Mesendoderm (in vitro differentiated cells): ENCODE measurements at regions not wholly inside any gene's neighbourhood (a gene's known extent, or its start where the extent isn't known, plus 50 kb on each side); places are given as distances from the start of the nearest gene placed in this dataset.

Source experiments
- DNase-seq: peaks from one replicate; pipeline ENCODE4 v3.0.0; 2013
- H2AK5ac ChIP-seq: 2 replicates; pipeline ENCODE4 v1.6.1; 2013; ENCODE audit warnings: low read length, inconsistent platforms
- H2BK120ac ChIP-seq: 2 replicates; pipeline ENCODE4 v1.6.1; 2013; ENCODE audit warnings: low read depth, mild to moderate bottlenecking, low read length, moderate library complexity, mixed read lengths
- H2BK15ac ChIP-seq: replicated peaks from 2 replicates; pipeline ENCODE4 v1.6.1; 2013; ENCODE audit warnings: low read depth, mild to moderate bottlenecking, moderate library complexity
- H2BK5ac ChIP-seq: 2 replicates; pipeline ENCODE4 v1.6.1; 2013; ENCODE audit warnings: low read length, inconsistent platforms
- H3K18ac ChIP-seq: 2 replicates; pipeline ENCODE4 v1.6.1; 2013; ENCODE audit warnings: mild to moderate bottlenecking, low read length, mixed read lengths
- H3K23ac ChIP-seq: one replicate; pipeline ENCODE4 v1.6.1; 2013; ENCODE audit warnings: low read length
- H3K27ac ChIP-seq: 2 replicates; pipeline ENCODE4 v1.5.1; 2013; ENCODE audit warnings: low read depth, mild to moderate bottlenecking, inconsistent platforms, low read length, moderate library complexity
- H3K27me3 ChIP-seq: 2 replicates; pipeline ENCODE4 v1.6.1; 2013; ENCODE audit warnings: low read length, control low read depth, mild to moderate bottlenecking, inconsistent platforms; ENCODE audit not compliant: insufficient read depth, poor library complexity
- H3K36me3 ChIP-seq: 2 replicates; pipeline ENCODE4 v1.6.1; 2013; ENCODE audit warnings: low read length, inconsistent platforms; ENCODE audit not compliant: control insufficient read depth, insufficient read depth
- H3K4ac ChIP-seq: one replicate; pipeline ENCODE4 v1.6.1; 2013; ENCODE audit warnings: low read depth, mild to moderate bottlenecking, low read length, moderate library complexity
- H3K4me1 ChIP-seq: 2 replicates; pipeline ENCODE4 v1.6.1; 2013; ENCODE audit warnings: low read depth, low read length, inconsistent platforms; ENCODE audit not compliant: control insufficient read depth
- H3K4me2 ChIP-seq: 2 replicates; pipeline ENCODE4 v1.6.1; 2013; ENCODE audit warnings: low read length
- H3K4me3 ChIP-seq: 2 replicates; pipeline ENCODE4 v1.5.1; 2013; ENCODE audit warnings: mild to moderate bottlenecking, low read length
- H3K56ac ChIP-seq: one replicate; pipeline ENCODE4 v1.6.1; 2013; ENCODE audit warnings: low read length
- H3K79me1 ChIP-seq: 2 replicates; pipeline ENCODE4 v1.6.1; 2013; ENCODE audit warnings: low read length, inconsistent platforms
- H3K79me2 ChIP-seq: 2 replicates; pipeline ENCODE4 v1.6.1; 2013; ENCODE audit warnings: mild to moderate bottlenecking, low read length; ENCODE audit not compliant: control insufficient read depth, insufficient read depth
- H3K9ac ChIP-seq: 2 replicates; pipeline ENCODE4 v1.6.1; 2013; ENCODE audit warnings: low read length, inconsistent platforms
- H4K5ac ChIP-seq: one replicate; pipeline ENCODE4 v1.6.1; 2013; ENCODE audit warnings: low read length
- H4K8ac ChIP-seq: one replicate; pipeline ENCODE4 v1.6.1; 2013; ENCODE audit warnings: low read depth, mild to moderate bottlenecking, control low read depth, low read length, moderate library complexity
- WGBS: extraction: QIAGEN DNeasy Blood & Tissue Kit; methylation state at CpG from one replicate; pipeline ENCODE4 v1.1.7; 2013; ENCODE audit warnings: low lambda C conversion rate, missing lambda C conversion rate; ENCODE audit not compliant: insufficient coverage; ENCODE audit errors: extremely low coverage; 5-methylcytosine and 5-hydroxymethylcytosine counted together

DNA sequence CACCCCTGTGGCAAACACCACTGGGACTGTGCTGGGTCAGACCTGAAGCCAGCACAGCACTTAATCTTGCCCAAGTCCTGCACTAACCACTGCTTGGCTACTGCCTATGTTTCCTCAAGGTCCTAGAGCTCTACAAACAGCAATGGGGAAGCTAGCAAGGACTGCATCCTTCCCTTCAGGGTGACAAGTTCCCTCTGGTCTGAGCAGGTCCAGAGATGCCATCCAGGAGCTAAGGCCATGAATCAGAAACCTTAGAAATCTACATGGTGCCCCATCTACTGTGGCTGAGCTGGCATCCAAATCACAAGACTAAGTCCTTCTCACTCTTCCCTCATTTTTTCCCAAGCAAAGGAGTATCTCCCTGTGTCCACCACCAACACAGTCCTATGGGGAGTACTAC is 239.7 kb upstream of the UGT8 start:
- H3K27ac ChIP-seq = no peak overlapping the region
- no peak overlapping the region for H4K5ac ChIP-seq
- H3K9ac ChIP-seq = no peak overlapping the region
- H3K4me3 ChIP-seq = no peak overlapping the region
- H2BK15ac ChIP-seq = no peak overlapping the region
- no peak overlapping the region for H2BK5ac ChIP-seq
- no peaks in the 10 kb centered on the region for H3K4me1 ChIP-seq
- no peak overlapping the region for H2BK120ac ChIP-seq
- H3K18ac ChIP-seq = no peak overlapping the region
- no peak overlapping the region for H3K4me2 ChIP-seq
- no peak overlapping the region for H3K56ac ChIP-seq
- H3K79me1 ChIP-seq = no peaks in the 10 kb centered on the region
- no peaks in the 10 kb centered on the region for H3K27me3 ChIP-seq
- H3K36me3 ChIP-seq = no peaks in the 10 kb centered on the region
- no peak overlapping the region for H3K23ac ChIP-seq
- no peak overlapping the region for H2AK5ac ChIP-seq
- H3K79me2 ChIP-seq = no peaks in the 10 kb centered on the region
- DNase-seq = no peak
- H3K4ac ChIP-seq = no peak overlapping the region
- H4K8ac ChIP-seq = no peak overlapping the region

DNA sequence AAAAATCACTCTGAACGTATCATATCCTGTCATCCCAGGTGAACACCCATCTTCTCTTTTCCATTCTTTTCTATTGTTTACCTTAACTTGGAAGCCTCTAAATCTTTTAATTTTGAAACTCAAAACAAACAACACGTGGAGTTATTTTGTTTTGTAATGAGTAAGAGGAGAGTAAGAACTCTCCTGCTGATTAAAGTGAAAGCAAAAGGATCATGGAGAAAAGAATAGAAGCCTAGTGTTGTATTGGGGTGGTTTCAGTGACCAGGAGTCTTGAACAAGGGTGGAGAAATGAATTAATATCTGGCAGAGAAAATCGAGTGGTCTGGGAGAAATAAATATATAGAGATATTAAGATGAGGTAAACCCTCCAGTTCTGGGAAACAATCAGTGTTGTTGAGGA is 237.4 kb upstream of the UGT8 start:
- Histone ChIP-seq H3K27me3 (no peaks in the 10 kb centered on the region), H3K4ac (no peak overlapping the region), H3K27ac (no peak overlapping the region), H3K9ac (no peak overlapping the region), H4K8ac (no peak overlapping the region), H2BK120ac (no peak overlapping the region), H2AK5ac (no peak overlapping the region), H3K79me1 (no peaks in the 10 kb centered on the region), H4K5ac (no peak overlapping the region), H2BK15ac (no peak overlapping the region), H3K23ac (no peak overlapping the region), H3K4me2 (no peak overlapping the region), H3K18ac (no peak overlapping the region), H2BK5ac (no peak overlapping the region), H3K4me1 (no peaks in the 10 kb centered on the region), H3K56ac (no peak overlapping the region), H3K4me3 (no peak overlapping the region), H3K79me2 (no peaks in the 10 kb centered on the region), H3K36me3 (no peaks in the 10 kb centered on the region)
- DNase-seq = no peak
- no CpG with 5 or more reads among the region's 3 CpGs for WGBS

DNA sequence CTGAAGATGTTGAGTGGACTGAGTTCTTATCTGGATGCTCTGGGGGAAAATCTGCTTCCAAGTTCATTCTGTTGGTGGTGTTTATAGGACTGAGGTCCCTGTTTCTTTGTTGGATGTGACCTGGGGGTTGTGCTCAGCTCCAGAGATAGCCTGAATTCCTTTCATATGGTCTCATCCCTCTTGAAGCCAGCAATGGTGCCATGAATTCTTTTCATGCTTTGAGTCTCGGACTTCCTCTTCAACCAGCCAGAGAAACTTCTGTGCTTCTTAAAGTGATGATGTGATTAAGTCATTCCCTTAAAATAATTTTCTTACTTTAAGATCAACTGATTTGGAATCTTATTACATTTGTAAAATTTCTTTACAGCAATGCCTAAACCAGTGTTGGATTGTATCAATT is 233.8 kb upstream of the UGT8 start:
- Histone ChIP-seq H3K79me2 (no peaks in the 10 kb centered on the region), H3K36me3 (no peaks in the 10 kb centered on the region), H3K56ac (no peak overlapping the region), H4K5ac (no peak overlapping the region), H3K4me2 (no peak overlapping the region), H3K27ac (peak overlapping the region; percentile 78), H3K4me1 (no peaks in the 10 kb centered on the region), H2AK5ac (no peak overlapping the region), H2BK5ac (no peak overlapping the region), H3K4me3 (no peak overlapping the region), H2BK120ac (no peak overlapping the region), H3K9ac (no peak overlapping the region), H3K23ac (no peak overlapping the region), H3K27me3 (no peaks in the 10 kb centered on the region), H4K8ac (no peak overlapping the region), H3K4ac (no peak overlapping the region), H3K79me1 (no peaks in the 10 kb centered on the region), H3K18ac (no peak overlapping the region), H2BK15ac (peak overlapping the region; percentile 36)
- peak; percentile 97 for DNase-seq
- WGBS = no CpG with 5 or more reads among the region's 1 CpG

DNA sequence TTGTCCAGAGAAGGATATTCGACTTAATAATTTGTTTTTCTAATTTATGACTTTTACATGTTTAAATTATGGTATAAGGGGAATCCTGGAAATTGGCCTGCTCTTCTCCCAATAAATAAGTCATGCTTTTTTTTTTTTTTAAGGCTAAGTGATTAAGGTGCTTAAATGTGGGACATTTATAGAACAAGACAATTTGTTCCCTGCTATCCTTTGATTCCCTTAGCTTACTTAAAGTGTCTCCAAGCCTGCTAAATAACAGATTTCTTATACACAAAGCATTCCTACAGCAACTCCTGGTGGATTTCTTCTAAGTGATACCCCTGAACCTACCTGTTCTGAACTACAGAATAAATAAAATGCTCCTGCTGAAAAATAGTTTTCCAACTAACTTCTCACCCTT is 233.0 kb upstream of the UGT8 start:
- no peaks in the 10 kb centered on the region for H3K4me1 ChIP-seq
- no peak overlapping the region for H3K27ac ChIP-seq
- H3K23ac ChIP-seq = no peak overlapping the region

DNA sequence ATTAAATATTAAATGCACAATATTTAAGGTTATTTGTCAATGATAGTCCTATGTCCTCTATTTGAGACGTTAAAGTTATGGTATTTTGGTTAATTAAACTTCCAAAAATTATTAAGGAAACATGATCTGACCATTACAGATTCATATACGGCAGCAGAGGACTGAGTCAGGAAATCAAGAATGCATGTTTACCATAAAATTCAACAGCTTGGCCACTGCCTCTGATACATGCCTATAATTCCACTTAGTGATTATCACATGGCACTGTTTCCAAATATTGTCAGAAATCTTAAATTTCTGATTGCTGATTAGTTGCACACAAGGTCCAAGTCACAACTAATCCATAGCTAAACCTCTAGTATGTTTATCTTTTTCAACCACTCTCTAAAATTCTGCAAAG is 232.2 kb upstream of the UGT8 start:
- H2BK120ac ChIP-seq = no peak overlapping the region
- H3K36me3 ChIP-seq = no peaks in the 10 kb centered on the region
- DNase-seq = no peak

More for the DNA sequence above, 233.0 kb upstream of the UGT8 start:
- Histone ChIP-seq H4K8ac (no peak overlapping the region), H3K27me3 (no peaks in the 10 kb centered on the region), H2AK5ac (no peak overlapping the region), H3K79me2 (no peaks in the 10 kb centered on the region), H3K56ac (no peak overlapping the region), H3K36me3 (no peaks in the 10 kb centered on the region), H4K5ac (no peak overlapping the region), H2BK120ac (no peak overlapping the region), H3K9ac (no peak overlapping the region), H3K4ac (no peak overlapping the region), H3K4me3 (no peak overlapping the region), H3K79me1 (no peaks in the 10 kb centered on the region), H2BK5ac (no peak overlapping the region), H2BK15ac (no peak overlapping the region), H3K18ac (no peak overlapping the region), H3K4me2 (no peak overlapping the region)
- no peak for DNase-seq
- WGBS = no CpG with 5 or more reads among the region's 1 CpG

DNA sequence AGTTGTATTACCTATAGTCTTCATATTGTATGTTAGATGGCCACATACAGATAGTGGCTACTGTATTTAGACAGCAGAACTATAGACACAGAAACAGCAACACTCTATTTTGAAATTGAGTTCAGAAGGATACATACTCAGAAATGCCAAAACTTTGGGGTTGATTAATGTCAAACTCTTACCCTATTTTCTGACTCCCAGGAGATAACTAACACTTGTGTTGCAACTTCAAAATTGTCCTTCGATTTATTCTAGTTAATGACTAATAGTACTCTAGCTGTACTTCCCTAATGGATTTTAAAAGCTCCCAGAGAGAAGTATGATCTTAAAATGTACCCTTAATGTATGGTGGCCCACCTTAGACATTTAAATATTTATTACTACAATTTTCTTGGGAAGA is 229.9 kb upstream of the UGT8 start:
- H2BK15ac ChIP-seq = no peak overlapping the region
- no peak overlapping the region for H2BK5ac ChIP-seq
- H3K18ac ChIP-seq = no peak overlapping the region
- no peak overlapping the region for H2BK120ac ChIP-seq
- no peaks in the 10 kb centered on the region for H3K79me1 ChIP-seq
- no CpG with 5 or more reads among the region's 1 CpG for WGBS
- H3K27ac ChIP-seq = no peak overlapping the region
- no peak overlapping the region for H3K4me2 ChIP-seq
- H3K36me3 ChIP-seq = no peaks in the 10 kb centered on the region
- H3K56ac ChIP-seq = no peak overlapping the region
- no peak overlapping the region for H3K4me3 ChIP-seq
- H2AK5ac ChIP-seq = no peak overlapping the region
- no peak for DNase-seq
- no peak overlapping the region for H3K23ac ChIP-seq
- no peaks in the 10 kb centered on the region for H3K27me3 ChIP-seq
- no peak overlapping the region for H3K9ac ChIP-seq
- H3K4ac ChIP-seq = no peak overlapping the region
- no peaks in the 10 kb centered on the region for H3K79me2 ChIP-seq
- H4K8ac ChIP-seq = no peak overlapping the region
- H3K4me1 ChIP-seq = no peaks in the 10 kb centered on the region
- H4K5ac ChIP-seq = no peak overlapping the region

More for the DNA sequence above, 232.2 kb upstream of the UGT8 start:
- no peak overlapping the region for H2AK5ac ChIP-seq
- no peak overlapping the region for H3K27ac ChIP-seq
- no peak overlapping the region for H3K4ac ChIP-seq
- no peak overlapping the region for H2BK5ac ChIP-seq
- no peak overlapping the region for H3K4me3 ChIP-seq
- no CpG with 5 or more reads among the region's 2 CpGs for WGBS
- H2BK15ac ChIP-seq = no peak overlapping the region
- no peaks in the 10 kb centered on the region for H3K79me2 ChIP-seq
- no peaks in the 10 kb centered on the region for H3K79me1 ChIP-seq
- H4K5ac ChIP-seq = no peak overlapping the region
- no peaks in the 10 kb centered on the region for H3K27me3 ChIP-seq
- no peaks in the 10 kb centered on the region for H3K4me1 ChIP-seq
- H3K56ac ChIP-seq = no peak overlapping the region
- H4K8ac ChIP-seq = no peak overlapping the region
- no peak overlapping the region for H3K18ac ChIP-seq
- no peak overlapping the region for H3K9ac ChIP-seq
- H3K4me2 ChIP-seq = no peak overlapping the region
- no peak overlapping the region for H3K23ac ChIP-seq
